ENCODE measurements at regions not wholly inside any gene's neighbourhood (a gene's known extent, or its start where the extent isn't known, plus 50 kb on each side); places are given as distances from the start of the nearest gene placed in this dataset.

- H3K9ac ChIP-seq (ENCODE audit: low read depth, low read length, poor library complexity, severe bottlenecking) = no peak overlapping the region
- H3K27me3 ChIP-seq (ENCODE audit: insufficient read depth, low read length, poor library complexity, severe bottlenecking) = no peaks in the 10 kb centered on the region
- H3K4me1 ChIP-seq (ENCODE audit: insufficient read depth, low read length, poor library complexity, severe bottlenecking) = no peaks in the 10 kb centered on the region
- no peak for TF ChIP-seq EZH2phosphoT487 (IDR thresholded peaks at IDR 0.05; ENCODE audit: borderline replicate concordance)
- TF ChIP-seq CTCF (conservative IDR thresholded peaks at IDR 0.05; ENCODE audit: low read length) = no peak
- no peaks in the 10 kb centered on the region for H3F3A ChIP-seq (ENCODE audit: low read depth)
- H3K9me2 ChIP-seq (replicated peaks; ENCODE audit: low read depth, low read length) = no peaks in the 10 kb centered on the region
- H3K4me3 ChIP-seq (ENCODE audit: low read length, poor library complexity, severe bottlenecking) = no peak overlapping the region
- no peaks in the 10 kb centered on the region for H3K36me3 ChIP-seq (ENCODE audit: insufficient read depth, low read length)
- no peaks in the 10 kb centered on the region for H3K79me2 ChIP-seq (ENCODE audit: insufficient read depth, low read length)
- H3K9me3 ChIP-seq (ENCODE audit: insufficient read depth, low read depth, low read length) = no peaks in the 10 kb centered on the region
- H4K20me1 ChIP-seq (ENCODE audit: insufficient read depth, low read length, poor library complexity, severe bottlenecking) = no peaks in the 10 kb centered on the region
- no peak overlapping the region for H2AFZ ChIP-seq (ENCODE audit: low read length)
- no peak overlapping the region for H3K4me2 ChIP-seq (ENCODE audit: low read depth, low read length, poor library complexity, severe bottlenecking)
These were observed 1211.8 kb upstream of the SLC39A10 start for GRCh38 chr2:194445226-194445625.

GRCh38 chr2:194443926-194444325 is 1213.1 kb upstream of the SLC39A10 start:
- no peaks in the 10 kb centered on the region for H3K9me2 ChIP-seq (replicated peaks; ENCODE audit: low read depth, low read length)
- no peak overlapping the region for H3K9ac ChIP-seq (ENCODE audit: low read depth, low read length, poor library complexity, severe bottlenecking)
- no peaks in the 10 kb centered on the region for H3K36me3 ChIP-seq (ENCODE audit: insufficient read depth, low read length)
- no peak for TF ChIP-seq CTCF (conservative IDR thresholded peaks at IDR 0.05; ENCODE audit: low read length)
- TF ChIP-seq EZH2phosphoT487 (IDR thresholded peaks at IDR 0.05; ENCODE audit: borderline replicate concordance) = no peak
- H3F3A ChIP-seq (ENCODE audit: low read depth) = no peaks in the 10 kb centered on the region
- no peak overlapping the region for H2AFZ ChIP-seq (ENCODE audit: low read length)
- no peaks in the 10 kb centered on the region for H3K27me3 ChIP-seq (ENCODE audit: insufficient read depth, low read length, poor library complexity, severe bottlenecking)
- no peak overlapping the region for H3K4me3 ChIP-seq (ENCODE audit: low read length, poor library complexity, severe bottlenecking)
- H3K79me2 ChIP-seq (ENCODE audit: insufficient read depth, low read length) = no peaks in the 10 kb centered on the region
- no peaks in the 10 kb centered on the region for H4K20me1 ChIP-seq (ENCODE audit: insufficient read depth, low read length, poor library complexity, severe bottlenecking)
- no peaks in the 10 kb centered on the region for H3K9me3 ChIP-seq (ENCODE audit: insufficient read depth, low read depth, low read length)
- H3K4me2 ChIP-seq (ENCODE audit: low read depth, low read length, poor library complexity, severe bottlenecking) = no peak overlapping the region
- no peaks in the 10 kb centered on the region for H3K4me1 ChIP-seq (ENCODE audit: insufficient read depth, low read length, poor library complexity, severe bottlenecking)

GRCh38 chr2:194424683-194425209 is 1232.3 kb upstream of the SLC39A10 start:
- H3K9me3 ChIP-seq (ENCODE audit: insufficient read depth, low read depth, low read length) = no peaks in the 10 kb centered on the region
- no peaks in the 10 kb centered on the region for H3F3A ChIP-seq (ENCODE audit: low read depth)
- H3K27me3 ChIP-seq (ENCODE audit: insufficient read depth, low read length, poor library complexity, severe bottlenecking) = no peaks in the 10 kb centered on the region
- no peak overlapping the region for H2AFZ ChIP-seq (ENCODE audit: low read length)
- H4K20me1 ChIP-seq (ENCODE audit: insufficient read depth, low read length, poor library complexity, severe bottlenecking) = no peaks in the 10 kb centered on the region
- no peaks in the 10 kb centered on the region for H3K36me3 ChIP-seq (ENCODE audit: insufficient read depth, low read length)
- no peak overlapping the region for H3K9ac ChIP-seq (ENCODE audit: low read depth, low read length, poor library complexity, severe bottlenecking)
- TF ChIP-seq CTCF (conservative IDR thresholded peaks at IDR 0.05; ENCODE audit: low read length) (no peak), EZH2phosphoT487 (IDR thresholded peaks at IDR 0.05; ENCODE audit: borderline replicate concordance) (no peak)
- no peaks in the 10 kb centered on the region for H3K79me2 ChIP-seq (ENCODE audit: insufficient read depth, low read length)
- H3K4me1 ChIP-seq (ENCODE audit: insufficient read depth, low read length, poor library complexity, severe bottlenecking) = no peaks in the 10 kb centered on the region
- H3K4me3 ChIP-seq (ENCODE audit: low read length, poor library complexity, severe bottlenecking) = no peak overlapping the region
- H3K9me2 ChIP-seq (replicated peaks; ENCODE audit: low read depth, low read length) = no peaks in the 10 kb centered on the region
- H3K4me2 ChIP-seq (ENCODE audit: low read depth, low read length, poor library complexity, severe bottlenecking) = no peak overlapping the region
